HG03108 (cell line): ENCODE measurements at regions not wholly inside any gene's neighbourhood (a gene's known extent, or its start where the extent isn't known, plus 50 kb on each side); places are given as distances from the start of the nearest gene placed in this dataset.
"Not testable (repeated sequence)": the region's sequence is repeated elsewhere in the genome, so short reads cannot be mapped to it uniquely, and the experiment has no call there.

Experiments used
- ATAC-seq: cut with Tn5 transposase; IDR thresholded peaks from one replicate; pipeline ENCODE4 v1.9.1; 2021; ENCODE audit warnings: moderate library complexity; ENCODE audit not compliant: unreplicated experiment

- ATAC-seq: not testable (repeated sequence)
These were observed 180.1 kb upstream of the CNTN6 start for GRCh38 chr3:912717-913116.

- ATAC-seq: no peak
These were observed 169.5 kb upstream of the CNTN6 start for GRCh38 chr3:923161-923910.

- ATAC-seq: no peak
These were observed 162.0 kb upstream of the CNTN6 start for GRCh38 chr3:930866-931265.

GRCh38 chr3:933326-933725 is 159.5 kb upstream of the CNTN6 start:
- no peak for ATAC-seq

- no peak for ATAC-seq
These were observed 148.0 kb upstream of the CNTN6 start for GRCh38 chr3:944786-945185.

- no peak for ATAC-seq
These were observed 147.1 kb upstream of the CNTN6 start for GRCh38 chr3:945738-946137.

GRCh38 chr3:952906-953305 is 139.9 kb upstream of the CNTN6 start:
- no peak for ATAC-seq

- ATAC-seq: no peak
These were observed 129.6 kb upstream of the CNTN6 start for GRCh38 chr3:963255-963654.

GRCh38 chr3:963755-964154 is 129.1 kb upstream of the CNTN6 start:
- no peak for ATAC-seq

GRCh38 chr3:965826-966225 is 127.0 kb upstream of the CNTN6 start:
- ATAC-seq: no peak

GRCh38 chr3:966341-966740 is 126.5 kb upstream of the CNTN6 start:
- no peak for ATAC-seq

GRCh38 chr3:973340-973739 is 119.5 kb upstream of the CNTN6 start:
- ATAC-seq: no peak

GRCh38 chr3:976006-976405 is 116.8 kb upstream of the CNTN6 start:
- no peak for ATAC-seq

GRCh38 chr3:981156-981555 is 111.7 kb upstream of the CNTN6 start:
- ATAC-seq: no peak

GRCh38 chr3:988785-989184 is 104.0 kb upstream of the CNTN6 start:
- no peak for ATAC-seq

- no peak for ATAC-seq
These were observed 100.0 kb upstream of the CNTN6 start for GRCh38 chr3:992871-993270.

- ATAC-seq: no peak
These were observed 90.8 kb upstream of the CNTN6 start for GRCh38 chr3:1002010-1002409.

GRCh38 chr3:1007866-1008265 is 85.0 kb upstream of the CNTN6 start:
- ATAC-seq: no peak

GRCh38 chr3:1010228-1010627 is 82.6 kb upstream of the CNTN6 start:
- ATAC-seq: no peak

GRCh38 chr3:1015826-1016225 is 77.0 kb upstream of the CNTN6 start:
- no peak for ATAC-seq

- no peak for ATAC-seq
These were observed 75.0 kb upstream of the CNTN6 start for GRCh38 chr3:1017870-1018269.

GRCh38 chr3:1019157-1019556 is 73.7 kb upstream of the CNTN6 start:
- no peak for ATAC-seq

- no peak for ATAC-seq
These were observed 66.4 kb upstream of the CNTN6 start for GRCh38 chr3:1026395-1026794.
